K562 (cell line): ENCODE measurements at regions not wholly inside any gene's neighbourhood (a gene's known extent, or its start where the extent isn't known, plus 50 kb on each side); places are given as distances from the start of the nearest gene placed in this dataset.

Experiments used
- BRCA1 ChIP-seq, 2 experiments: fragments of 450-650 bp in 1 of 2; sonication (generic) in 1 of 2; formaldehyde crosslinking in 1 of 2; IDR thresholded peaks; 2 replicates each; pipeline versions ENCODE4 v1.5.0 to v1.6.1; 2017 to 2020; ENCODE audit warnings: mild to moderate bottlenecking in 1 of 2, missing genetic modification reagents in 1 of 2
- BRD4 ChIP-seq: fragments of 200-600 bp; sonication (generic); IDR thresholded peaks from 2 replicates; pipeline ENCODE4 v1.6.1; 2017; ENCODE audit warnings: inconsistent platforms
- HNRNPH1 ChIP-seq: fragments of 200-400 bp; formaldehyde crosslinking; optimal IDR thresholded peaks from 2 replicates; pipeline ENCODE3; 2017; ENCODE audit warnings: low read depth, mild to moderate bottlenecking, low read length, moderate library complexity
- ILK ChIP-seq: fragments of 450-650 bp; IDR thresholded peaks from 2 replicates; pipeline ENCODE4 v1.6.1; 2016; ENCODE audit warnings: missing genetic modification characterization, low read depth, mild to moderate bottlenecking, missing compliant biosample characterization, moderate library complexity, borderline replicate concordance
- MAFF ChIP-seq: IDR thresholded peaks from 2 replicates; pipeline ENCODE4 v1.6.1; 2012; ENCODE audit warnings: low read length, improper control_type of control experiment
- MIER1 ChIP-seq: fragments of 450-650 bp; IDR thresholded peaks from 2 replicates; pipeline ENCODE4 v1.6.1; 2016; ENCODE audit warnings: antibody characterized with exemption, mild to moderate bottlenecking, low read depth
- NR4A1 ChIP-seq, 2 experiments: fragments of 250-450 bp in 1 of 2; fragments of 450-650 bp in 1 of 2; sonication (Bioruptor Pico) in 1 of 2; IDR thresholded peaks; 2 replicates each; pipeline versions ENCODE4 v1.4.0 to v1.6.1; 2016 to 2020; ENCODE audit warnings: mild to moderate bottlenecking in 2 of 2, missing compliant biosample characterization in 1 of 2, missing genetic modification characterization in 1 of 2, moderate library complexity in 1 of 2
- ZBTB26 ChIP-seq: fragments of 450-650 bp; formaldehyde crosslinking; IDR thresholded peaks from 2 replicates; pipeline ENCODE4 v1.4.0; 2022; ENCODE audit warnings: missing genetic modification characterization
- ZKSCAN8 ChIP-seq: fragments of 200-800 bp; sonication (Bioruptor generic); IDR thresholded peaks from 2 replicates; pipeline ENCODE4 v1.6.1; 2016; ENCODE audit warnings: missing genetic modification characterization, missing compliant biosample characterization
- ZNF586 ChIP-seq: fragments of 450-650 bp; formaldehyde crosslinking; conservative IDR thresholded peaks from 2 replicates; pipeline ENCODE4 v1.4.0; 2020; ENCODE audit warnings: mild to moderate bottlenecking, moderate library complexity
- ZNF76 ChIP-seq: fragments of 250-450 bp; sonication (Bioruptor Pico); IDR thresholded peaks from 2 replicates; pipeline ENCODE4 v1.4.0; 2020; ENCODE audit warnings: mild to moderate bottlenecking, moderate library complexity, borderline replicate concordance
- TF ChIP-seq, protein P1 (sequence below): fragments of 450-650 bp; IDR thresholded peaks from 2 replicates; pipeline ENCODE4 v1.6.1; 2018; ENCODE audit not compliant: partially characterized antibody
- TF ChIP-seq, protein P2 (sequence below): fragments of 250-450 bp; sonication (Bioruptor Pico); IDR thresholded peaks from 2 replicates; pipeline ENCODE4 v1.9.0; 2021; ENCODE audit warnings: mild to moderate bottlenecking, inconsistent platforms

DNA sequence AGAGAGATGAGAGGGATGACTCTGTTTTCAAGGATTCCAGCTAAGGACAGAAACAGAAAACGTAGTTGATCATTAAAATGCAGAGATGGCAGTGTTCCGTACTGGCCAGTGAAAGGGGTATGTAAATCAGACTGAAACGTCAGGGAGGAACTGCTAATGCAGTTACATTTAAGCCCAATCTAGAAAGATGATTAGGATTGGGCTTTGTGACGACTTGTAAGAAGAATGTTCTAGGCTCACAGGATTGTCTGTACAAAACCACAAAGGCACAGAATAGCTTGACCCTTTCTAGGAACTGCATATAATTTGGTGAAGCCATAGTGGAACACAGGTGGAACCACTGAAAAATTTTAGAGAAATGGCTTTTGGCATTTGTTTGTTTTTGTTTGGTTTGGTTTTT, 55.6 kb upstream of the TESK1 start (continued):
- TF ChIP-seq, protein P1, sequence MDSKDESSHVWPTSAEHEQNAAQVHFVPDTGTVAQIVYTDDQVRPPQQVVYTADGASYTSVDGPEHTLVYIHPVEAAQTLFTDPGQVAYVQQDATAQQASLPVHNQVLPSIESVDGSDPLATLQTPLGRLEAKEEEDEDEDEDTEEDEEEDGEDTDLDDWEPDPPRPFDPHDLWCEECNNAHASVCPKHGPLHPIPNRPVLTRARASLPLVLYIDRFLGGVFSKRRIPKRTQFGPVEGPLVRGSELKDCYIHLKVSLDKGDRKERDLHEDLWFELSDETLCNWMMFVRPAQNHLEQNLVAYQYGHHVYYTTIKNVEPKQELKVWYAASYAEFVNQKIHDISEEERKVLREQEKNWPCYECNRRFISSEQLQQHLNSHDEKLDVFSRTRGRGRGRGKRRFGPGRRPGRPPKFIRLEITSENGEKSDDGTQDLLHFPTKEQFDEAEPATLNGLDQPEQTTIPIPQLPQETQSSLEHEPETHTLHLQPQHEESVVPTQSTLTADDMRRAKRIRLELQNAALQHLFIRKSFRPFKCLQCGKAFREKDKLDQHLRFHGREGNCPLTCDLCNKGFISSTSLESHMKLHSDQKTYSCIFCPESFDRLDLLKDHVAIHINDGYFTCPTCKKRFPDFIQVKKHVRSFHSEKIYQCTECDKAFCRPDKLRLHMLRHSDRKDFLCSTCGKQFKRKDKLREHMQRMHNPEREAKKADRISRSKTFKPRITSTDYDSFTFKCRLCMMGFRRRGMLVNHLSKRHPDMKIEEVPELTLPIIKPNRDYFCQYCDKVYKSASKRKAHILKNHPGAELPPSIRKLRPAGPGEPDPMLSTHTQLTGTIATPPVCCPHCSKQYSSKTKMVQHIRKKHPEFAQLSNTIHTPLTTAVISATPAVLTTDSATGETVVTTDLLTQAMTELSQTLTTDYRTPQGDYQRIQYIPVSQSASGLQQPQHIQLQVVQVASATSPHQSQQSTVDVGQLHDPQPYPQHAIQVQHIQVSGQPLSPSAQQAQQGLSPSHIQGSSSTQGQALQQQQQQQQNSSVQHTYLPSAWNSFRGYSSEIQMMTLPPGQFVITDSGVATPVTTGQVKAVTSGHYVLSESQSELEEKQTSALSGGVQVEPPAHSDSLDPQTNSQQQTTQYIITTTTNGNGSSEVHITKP = no peak
- TF ChIP-seq, protein P2, sequence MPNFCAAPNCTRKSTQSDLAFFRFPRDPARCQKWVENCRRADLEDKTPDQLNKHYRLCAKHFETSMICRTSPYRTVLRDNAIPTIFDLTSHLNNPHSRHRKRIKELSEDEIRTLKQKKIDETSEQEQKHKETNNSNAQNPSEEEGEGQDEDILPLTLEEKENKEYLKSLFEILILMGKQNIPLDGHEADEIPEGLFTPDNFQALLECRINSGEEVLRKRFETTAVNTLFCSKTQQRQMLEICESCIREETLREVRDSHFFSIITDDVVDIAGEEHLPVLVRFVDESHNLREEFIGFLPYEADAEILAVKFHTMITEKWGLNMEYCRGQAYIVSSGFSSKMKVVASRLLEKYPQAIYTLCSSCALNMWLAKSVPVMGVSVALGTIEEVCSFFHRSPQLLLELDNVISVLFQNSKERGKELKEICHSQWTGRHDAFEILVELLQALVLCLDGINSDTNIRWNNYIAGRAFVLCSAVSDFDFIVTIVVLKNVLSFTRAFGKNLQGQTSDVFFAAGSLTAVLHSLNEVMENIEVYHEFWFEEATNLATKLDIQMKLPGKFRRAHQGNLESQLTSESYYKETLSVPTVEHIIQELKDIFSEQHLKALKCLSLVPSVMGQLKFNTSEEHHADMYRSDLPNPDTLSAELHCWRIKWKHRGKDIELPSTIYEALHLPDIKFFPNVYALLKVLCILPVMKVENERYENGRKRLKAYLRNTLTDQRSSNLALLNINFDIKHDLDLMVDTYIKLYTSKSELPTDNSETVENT (CRISPR knock-in tag) = no peak
- TF ChIP-seq HNRNPH1 (no peak), ZKSCAN8 (CRISPR knock-in tag) (no peak), ILK (no peak), NR4A1 (CRISPR knock-in tag; IDR thresholded peaks at IDR 0.05) (no peak), NR4A1 (tag; IDR thresholded peaks at IDR 0.05) (no peak), BRD4 (no peak), MIER1 (no peak), BRCA1 (IDR thresholded peaks at IDR 0.05) (no peak), BRCA1 (CRISPR knock-in tag; IDR thresholded peaks at IDR 0.05) (no peak), ZNF76 (CRISPR knock-in tag) (no peak), ZNF586 (CRISPR knock-in tag) (no peak), ZBTB26 (no peak), MAFF (no peak)
